Cerebellar cortex (tissue), 1 donor: ENCODE measurements at regions not wholly inside any gene's neighbourhood (a gene's known extent, or its start where the extent isn't known, plus 50 kb on each side); places are given as distances from the start of the nearest gene placed in this dataset.

ENCODE experiments used
- DNase-seq: peaks from one replicate; pipeline ENCODE4 v3.0.0-alpha.2; 2015; ENCODE audit warnings: low spot score

- no peak for DNase-seq
Observed at GRCh38 chr7:24341691-24342413, 57.9 kb downstream of the NPY start.

DNA sequence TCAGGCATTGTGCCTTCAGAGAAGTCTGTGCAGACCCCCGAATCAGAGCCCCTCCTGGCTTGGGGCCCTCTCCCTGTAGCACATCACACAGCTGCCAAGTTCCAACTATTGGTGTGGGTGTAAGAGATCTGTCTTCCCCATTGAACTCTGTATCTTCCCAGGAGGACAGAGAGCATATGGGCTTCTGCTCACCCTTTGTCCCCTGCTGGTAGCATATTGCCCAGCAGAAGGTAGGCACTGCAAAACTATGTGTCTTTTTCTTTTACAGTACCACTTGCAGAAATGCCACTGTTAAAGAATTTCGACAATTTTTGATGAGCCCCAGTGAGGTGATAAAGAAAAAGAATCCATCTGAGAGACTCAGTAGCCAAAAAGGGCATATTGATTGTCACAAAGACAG is 59.6 kb downstream of the NPY start:
- DNase-seq, result no peak

DNA sequence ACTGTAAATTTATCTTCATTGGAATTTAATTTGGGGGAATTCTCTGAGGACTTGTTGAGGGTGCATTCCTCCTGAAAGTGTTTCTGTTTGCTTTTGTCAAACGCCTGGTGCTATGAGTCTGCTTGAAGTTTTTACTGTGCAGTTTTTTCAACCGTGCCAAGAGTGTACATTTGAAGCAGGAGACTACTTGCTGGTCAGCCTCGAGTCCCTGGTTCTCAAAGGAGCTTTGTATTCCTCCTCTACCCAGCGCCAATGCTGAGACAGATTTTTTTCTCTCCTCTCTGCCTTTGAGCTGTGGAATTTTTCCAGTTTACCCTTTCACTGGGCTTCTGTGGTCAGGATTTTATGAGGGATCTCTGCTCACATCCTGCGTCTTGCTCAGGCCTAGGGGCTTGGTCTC is 62.1 kb downstream of the NPY start:
- no peak for DNase-seq

GRCh38 chr7:24346716-24347115 is 62.7 kb downstream of the NPY start:
- DNase-seq, result no peak

DNA sequence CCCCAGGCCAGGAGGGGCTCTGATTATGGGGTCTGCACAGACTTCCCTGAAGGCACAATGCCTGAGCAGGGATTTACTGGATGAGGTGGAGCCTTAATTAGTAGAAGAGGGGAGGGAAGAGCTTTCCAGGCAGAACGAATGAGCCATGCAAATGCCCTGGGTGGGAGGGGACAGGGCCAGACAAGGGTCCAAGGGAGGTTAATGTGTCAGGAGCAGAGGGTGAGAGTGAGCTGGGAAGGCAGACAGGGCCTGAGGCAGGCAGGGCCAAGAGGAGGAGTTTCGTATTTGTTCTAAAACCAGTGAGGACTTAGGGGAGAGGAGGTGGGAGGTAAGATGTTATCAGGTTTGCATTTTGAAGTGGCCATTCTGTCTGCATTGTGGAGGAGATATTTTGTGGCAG is 65.3 kb downstream of the NPY start:
- no peak for DNase-seq

DNA sequence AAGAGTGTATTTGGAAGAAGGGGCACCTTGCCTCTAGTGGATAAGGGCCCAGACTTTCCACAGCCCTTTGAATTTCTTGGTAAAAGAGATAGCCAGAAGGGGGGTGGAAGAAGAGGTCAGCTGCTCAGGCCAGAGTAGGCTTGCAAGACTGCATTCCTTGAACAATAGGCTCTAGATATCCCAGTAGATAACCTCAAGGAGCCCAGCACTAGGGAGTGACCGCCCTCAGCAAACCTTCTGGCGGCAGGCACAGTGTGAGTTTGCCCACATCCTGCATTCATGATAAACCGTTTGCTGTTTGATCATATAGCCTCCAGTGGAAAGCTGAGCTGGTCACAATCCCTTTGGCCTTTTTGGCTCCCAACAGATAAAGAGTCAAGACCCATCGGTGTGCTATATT is 70.5 kb downstream of the NPY start:
- DNase-seq, result no peak

DNA sequence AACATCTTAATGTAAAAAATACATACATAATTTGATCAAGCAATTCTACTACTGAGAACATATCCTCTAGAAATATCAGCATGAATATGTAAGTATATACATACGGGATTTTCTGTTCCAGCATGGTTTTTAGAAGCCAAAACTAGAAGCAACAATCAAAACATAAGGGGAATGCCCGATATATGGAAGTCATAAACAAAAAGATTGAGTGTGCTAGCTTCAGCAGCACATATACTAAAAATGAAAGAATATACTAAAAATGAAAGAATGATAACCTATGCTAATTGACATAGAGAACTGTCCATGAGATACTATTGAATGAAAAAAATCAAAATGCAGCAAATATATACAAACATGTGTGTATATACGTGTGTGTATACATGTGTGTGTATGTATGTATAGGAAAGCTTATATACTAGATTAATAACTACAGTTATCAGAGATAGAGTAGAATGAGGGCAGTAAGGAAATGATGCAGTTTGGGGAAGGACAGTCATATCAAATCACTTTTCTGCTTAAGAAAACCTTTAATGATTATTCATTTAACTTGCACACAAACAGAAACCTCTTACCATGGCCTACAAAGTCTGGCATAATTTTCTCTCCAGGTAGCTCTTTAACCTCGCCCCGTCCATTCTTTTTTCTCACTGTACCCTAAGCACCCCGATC is 72.9 kb downstream of the NPY start:
- no peak for DNase-seq

GRCh38 chr7:24361001-24361400 is 77.0 kb downstream of the NPY start:
- DNase-seq, result no peak

- no peak for DNase-seq
Observed at GRCh38 chr7:24365606-24366005, 81.6 kb downstream of the NPY start.

DNA sequence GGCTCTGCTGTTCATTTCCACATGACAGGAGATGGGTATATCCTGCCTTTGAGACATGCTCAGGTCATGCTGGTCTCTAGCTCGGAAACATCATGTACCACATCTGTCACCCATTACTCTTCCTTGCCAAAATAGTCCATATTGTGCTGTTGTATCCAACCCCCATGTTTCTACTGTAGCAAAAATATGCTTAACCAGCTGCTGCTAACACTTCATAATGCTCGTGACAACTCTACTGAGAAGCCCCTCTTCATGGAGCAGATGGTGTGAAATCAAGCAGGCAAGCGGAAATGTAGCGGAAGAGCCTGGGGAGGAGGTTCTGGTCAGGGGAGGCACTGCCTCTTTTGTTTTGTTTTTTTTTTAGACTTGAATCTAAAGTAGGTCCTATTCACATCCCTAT is 82.9 kb downstream of the NPY start:
- no peak for DNase-seq

- no peak for DNase-seq
Observed at GRCh38 chr7:24368161-24368560, 84.2 kb downstream of the NPY start.

DNA sequence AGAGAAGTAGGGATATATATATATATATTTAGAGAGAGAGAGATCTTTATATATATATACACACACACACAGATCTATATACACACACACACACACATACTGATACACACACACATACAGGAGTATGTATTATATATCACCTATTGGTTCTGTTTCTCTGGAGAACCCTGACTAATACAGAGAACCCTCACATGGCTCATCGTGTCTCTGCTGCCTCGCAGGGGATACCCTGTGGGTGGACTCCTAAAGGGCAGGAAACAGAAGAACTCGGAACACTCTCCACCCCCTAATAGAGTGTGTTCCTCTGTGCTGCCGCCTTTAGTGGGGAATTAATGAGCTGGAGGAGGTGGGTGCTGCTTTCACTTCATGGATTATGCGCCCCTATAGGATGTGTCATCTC is 86.6 kb downstream of the NPY start:
- DNase-seq, result no peak

DNA sequence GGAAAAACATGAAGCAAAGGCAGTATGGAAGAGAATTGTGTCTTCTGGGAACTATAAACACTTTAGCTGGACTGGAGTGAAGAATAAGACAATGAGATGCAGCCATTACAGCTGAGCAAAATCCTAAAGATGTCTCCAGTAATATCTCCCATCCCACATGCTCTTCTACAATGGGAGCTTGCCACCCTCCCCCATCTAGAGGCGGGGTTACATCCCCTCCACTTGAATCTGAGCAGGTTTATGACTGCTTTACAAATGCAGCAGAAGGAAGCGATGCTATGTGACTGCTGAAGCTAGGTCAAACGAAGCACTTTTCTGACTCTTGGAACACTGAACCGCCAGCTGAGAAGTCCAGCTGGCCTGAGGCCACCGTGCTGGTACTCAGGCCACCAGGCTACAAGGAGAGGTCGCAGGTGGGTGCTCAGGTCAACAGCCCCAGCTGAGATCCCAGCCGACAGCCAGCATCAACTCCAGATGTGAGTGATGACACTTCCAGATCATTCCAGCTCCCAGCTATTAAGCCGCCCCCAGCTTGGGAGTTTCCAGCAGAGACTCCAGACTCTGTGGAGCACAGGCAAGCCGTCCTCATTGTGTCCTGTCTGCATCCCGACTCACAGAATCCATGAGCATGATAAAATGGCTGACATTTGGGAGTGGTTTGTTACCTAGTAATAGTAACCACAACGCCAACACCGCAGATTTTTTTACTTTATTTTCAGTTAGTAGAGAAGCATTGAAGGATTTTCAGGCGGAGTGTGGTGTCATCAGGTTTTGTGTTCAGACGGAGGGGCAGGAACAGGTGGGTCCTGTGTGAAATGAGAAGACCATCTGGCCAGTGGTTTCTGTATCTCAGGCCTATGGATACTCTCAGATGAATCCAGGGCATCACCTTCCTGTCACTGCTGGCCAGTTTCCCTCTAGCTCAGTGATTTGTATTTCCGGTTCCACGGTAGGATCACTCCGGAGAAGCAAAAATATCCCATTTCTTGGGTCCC is 89.3 kb downstream of the NPY start:
- no peak for DNase-seq

DNA sequence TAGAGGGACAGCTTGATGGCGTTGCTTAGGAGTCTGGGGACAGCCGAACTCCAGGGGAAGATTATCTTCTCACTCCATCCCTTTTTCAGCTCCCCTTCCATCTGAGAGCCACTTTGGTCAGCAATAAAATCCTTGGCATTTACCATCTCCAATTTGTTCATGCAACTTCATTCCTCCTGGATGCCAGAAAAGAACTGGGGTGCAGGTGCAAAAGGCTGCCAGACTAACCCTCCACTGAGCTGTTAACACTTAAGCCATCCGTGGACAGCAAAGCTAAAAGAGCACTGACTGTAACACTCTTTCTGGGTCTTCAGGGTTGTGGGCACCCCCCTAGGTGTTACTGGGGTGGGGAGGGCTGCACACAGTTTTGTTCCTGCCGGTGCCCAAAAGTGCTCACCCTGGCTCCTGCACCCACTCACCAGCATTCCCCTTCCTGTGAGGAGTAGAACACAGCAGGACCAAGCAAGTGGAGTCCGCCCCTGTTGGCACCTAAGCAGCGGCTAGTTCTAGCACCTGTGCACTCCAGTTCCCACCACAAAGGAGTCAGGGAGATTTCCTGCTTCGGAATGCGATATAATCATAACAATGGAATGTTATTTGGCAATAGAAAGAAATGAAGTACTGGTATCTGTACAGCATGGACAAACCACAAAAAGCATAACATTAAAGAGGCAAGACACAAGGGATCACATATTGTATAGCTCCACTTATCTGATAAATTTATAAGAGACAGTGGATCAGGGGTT is 95.1 kb downstream of the NPY start:
- no peak for DNase-seq

DNA sequence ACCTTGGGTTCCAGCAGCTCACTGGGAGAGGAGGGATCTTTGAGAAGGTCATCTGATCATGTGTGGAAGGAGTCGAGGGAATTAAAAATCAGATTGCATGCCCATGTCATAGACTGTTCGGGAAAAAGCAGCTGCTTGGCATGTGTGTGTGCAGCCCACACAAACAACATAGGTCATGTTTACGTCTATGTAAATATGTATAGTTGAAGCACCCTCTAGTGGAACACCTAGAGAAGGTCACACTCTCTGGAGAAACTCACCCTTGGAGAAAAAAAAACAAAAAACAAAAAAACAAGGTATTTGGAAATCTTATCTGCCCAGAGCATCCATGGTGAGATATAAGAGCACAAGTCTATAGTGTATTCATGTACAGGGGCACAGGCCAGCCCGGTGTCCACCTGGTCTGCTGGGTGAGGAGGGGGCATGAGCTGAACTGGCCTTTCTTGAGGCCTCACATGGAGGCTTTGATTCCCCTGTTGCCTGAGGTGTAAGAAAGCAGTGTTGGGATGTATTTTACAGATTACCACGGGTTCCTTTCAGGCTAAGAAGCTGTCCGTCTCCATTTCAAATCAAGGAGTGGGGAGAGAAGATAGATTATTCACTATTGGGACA is 98.0 kb downstream of the NPY start:
- no peak for DNase-seq

- no peak for DNase-seq
Observed at GRCh38 chr7:24383055-24383454, 99.1 kb downstream of the NPY start.

DNA sequence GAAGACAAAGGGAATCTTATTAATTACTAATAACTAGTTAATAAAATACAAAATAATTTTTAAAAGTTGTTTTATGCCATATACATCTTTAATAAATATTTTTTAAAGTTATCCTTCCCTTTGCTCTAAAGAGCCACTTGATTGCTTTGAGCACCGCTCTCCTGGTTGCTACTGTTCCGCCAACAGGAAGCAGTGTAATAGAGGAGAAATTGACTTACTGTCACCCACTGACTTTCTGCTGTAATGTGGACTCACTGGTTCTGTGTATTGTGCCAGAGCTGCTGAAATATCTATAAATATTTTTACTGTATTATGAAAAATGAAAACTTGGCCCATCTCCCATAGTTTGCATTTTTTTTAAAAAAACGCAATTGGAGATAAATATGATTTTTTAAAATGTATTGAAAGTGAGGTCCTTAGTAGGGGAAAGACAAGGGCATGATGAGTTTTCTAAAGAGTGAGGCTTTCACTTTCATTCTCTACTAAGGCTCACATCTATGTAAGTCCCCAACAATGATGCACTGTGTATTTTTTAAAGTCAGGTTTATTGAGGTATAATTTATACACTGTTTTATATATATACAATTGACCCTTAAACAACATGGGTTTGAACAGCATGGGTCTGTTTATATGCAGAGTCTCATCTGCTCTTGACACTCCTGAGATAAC is 100.5 kb downstream of the NPY start:
- DNase-seq, result no peak

GRCh38 chr7:24388212-24388611 is 104.2 kb downstream of the NPY start:
- no peak for DNase-seq

DNA sequence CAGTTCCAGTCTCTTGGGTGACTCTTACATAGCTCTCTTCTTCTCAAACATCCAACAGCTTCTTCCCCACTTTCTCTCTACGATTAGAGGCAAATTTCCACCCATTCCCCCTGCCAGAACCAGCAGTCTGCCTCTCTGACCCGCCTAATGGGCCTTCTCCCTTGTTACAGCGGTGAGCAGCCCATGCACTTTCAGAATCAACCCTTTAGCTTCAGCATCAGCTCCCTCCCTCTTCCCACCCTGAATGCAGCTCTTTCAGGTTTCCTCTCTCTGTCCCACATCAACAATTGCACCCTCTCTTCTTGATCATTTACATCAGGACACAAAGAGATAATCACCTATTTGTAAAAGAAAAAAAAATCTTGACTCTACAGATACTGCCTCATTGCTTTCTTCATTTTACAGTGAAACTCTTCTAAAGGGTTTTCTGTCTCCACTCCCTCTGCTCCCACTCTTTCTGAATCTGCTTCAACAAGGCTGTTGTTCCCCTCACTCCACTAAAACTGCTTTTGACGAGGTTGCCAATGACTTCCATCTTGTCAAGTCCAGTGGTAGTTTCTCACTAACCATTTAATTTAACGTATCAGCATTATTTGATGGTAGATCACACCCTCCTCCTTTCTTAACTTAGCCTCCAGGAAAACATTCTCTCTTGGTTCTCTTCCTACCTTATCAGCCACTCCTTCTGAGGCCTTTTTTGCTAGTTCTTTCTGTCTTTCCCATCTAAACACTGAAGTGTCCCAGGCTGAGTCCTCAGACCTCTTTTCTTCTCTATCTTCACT is 106.6 kb downstream of the NPY start:
- no peak for DNase-seq

DNA sequence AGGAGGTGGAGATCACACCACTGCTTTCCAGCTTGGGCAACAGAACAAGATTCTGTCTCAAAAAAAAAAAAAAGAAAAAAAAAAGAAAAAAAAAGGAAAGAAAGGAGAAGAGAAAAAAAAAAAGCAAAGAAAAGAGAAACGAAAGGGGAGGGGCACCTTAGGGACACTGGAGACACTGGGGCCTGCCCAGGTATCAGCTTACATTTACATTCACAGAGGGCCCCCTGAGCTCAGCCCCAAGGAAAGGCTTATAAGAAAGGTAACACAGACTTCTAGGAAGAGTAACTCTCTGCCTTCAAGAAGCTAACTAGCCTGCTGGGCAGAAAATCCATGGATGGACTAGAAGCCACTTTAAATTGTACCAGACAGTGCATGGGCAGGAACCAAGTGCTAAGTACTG is 108.8 kb downstream of the NPY start:
- no peak for DNase-seq
